ENCODE measurements at regions not wholly inside any gene's neighbourhood (a gene's known extent, or its start where the extent isn't known, plus 50 kb on each side); places are given as distances from the start of the nearest gene placed in this dataset.

- no peak for DNase-seq
- H3K4me3 ChIP-seq: no peak overlapping the region
- peaks cover 7% of the 10 kb centered on the region for H3K9me3 ChIP-seq
- H3K27me3 ChIP-seq: no peaks in the 10 kb centered on the region
- no peaks in the 10 kb centered on the region for H3K36me3 ChIP-seq
These were observed 125.6 kb upstream of the LPAR1 start for GRCh38 chr9:111163716-111164389.

- Histone ChIP-seq H3K27me3 (no peaks in the 10 kb centered on the region), H3K36me3 (no peaks in the 10 kb centered on the region), H3K9me3 (no peaks in the 10 kb centered on the region; the same call in 1 of the 2 replicates), H3K4me3 (no peak overlapping the region)
- DNase-seq: no peak
These were observed 123.8 kb upstream of the LPAR1 start for GRCh38 chr9:111162026-111162425.

DNA sequence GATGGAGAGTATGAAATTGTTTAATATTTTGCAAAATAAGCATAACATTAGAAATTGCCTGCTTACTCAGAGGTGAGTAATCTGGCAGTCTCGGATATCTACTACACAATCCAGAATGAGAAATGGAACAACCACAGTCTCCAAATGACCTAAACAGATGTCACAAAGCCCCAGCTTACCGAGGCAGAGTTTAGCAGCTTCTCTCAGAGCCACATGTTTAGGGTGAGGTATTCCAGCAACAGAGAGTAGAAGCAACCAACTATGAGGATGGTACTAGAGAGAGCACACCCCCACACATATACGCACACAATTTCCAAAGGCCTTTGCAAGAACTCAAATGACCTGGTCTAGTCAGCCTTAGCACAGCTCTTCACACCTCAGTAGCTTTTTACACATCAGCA lies 122.7 kb upstream of the LPAR1 start:
- Histone ChIP-seq H3K27me3 (no peaks in the 10 kb centered on the region), H3K4me3 (no peak overlapping the region)
- DNase-seq: peak; percentile 51

DNA sequence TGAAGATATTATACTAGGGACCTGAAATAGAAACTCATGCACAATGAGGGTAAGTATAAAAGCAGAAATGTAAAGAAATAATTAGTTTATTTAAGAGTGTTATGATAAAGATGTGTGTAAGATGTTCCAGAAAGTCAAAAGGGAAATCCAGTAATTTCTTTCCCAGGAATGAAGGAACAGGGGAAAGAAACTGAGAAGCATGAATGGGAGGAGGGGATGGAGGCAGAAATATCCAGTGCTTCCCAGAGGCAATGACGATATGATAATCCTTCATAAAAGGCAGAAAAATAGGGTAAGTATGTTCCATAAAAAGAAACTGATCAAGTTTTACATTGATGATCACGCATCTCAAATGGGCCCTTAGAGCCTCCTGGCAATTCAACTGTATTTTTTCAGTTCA lies 120.7 kb upstream of the LPAR1 start:
- H3K9me3 ChIP-seq: peaks cover 2% of the 10 kb centered on the region; the same call in 1 of the 2 replicates
- no peaks in the 10 kb centered on the region for H3K27me3 ChIP-seq
- DNase-seq: no peak
- no peak overlapping the region for H3K4me3 ChIP-seq
- H3K36me3 ChIP-seq: no peaks in the 10 kb centered on the region

More for the DNA sequence above, 122.7 kb upstream of the LPAR1 start:
- peaks cover 2% of the 10 kb centered on the region; the same call in 1 of the 2 replicates for H3K9me3 ChIP-seq
- H3K36me3 ChIP-seq: no peaks in the 10 kb centered on the region

DNA sequence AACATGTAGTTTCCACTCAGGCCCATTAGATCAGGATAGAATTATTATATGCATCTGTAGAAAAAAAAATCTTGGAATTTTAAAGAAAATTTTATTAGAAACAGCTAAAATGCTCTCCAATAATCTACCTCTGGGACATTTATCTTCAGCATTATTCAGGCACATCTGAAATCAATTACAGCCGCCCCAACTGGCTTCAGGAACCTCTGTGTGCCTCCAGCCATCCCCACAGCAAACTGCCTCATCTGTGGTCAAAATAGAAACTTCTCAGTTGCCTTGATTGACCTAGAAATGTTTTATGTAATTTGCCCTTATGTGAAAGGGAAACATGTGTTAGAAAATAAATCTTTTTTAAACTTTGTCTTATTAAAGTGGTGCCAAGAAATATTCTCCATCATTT lies 120.1 kb upstream of the LPAR1 start:
- no peak for DNase-seq
- peaks cover 2% of the 10 kb centered on the region; the same call in 1 of the 2 replicates for H3K9me3 ChIP-seq
- H3K27me3 ChIP-seq: no peaks in the 10 kb centered on the region
- no peaks in the 10 kb centered on the region for H3K36me3 ChIP-seq
- no peak overlapping the region for H3K4me3 ChIP-seq

GRCh38 chr9:111154081-111154562 lies 115.9 kb upstream of the LPAR1 start:
- Histone ChIP-seq H3K4me3 (no peak overlapping the region), H3K36me3 (no peaks in the 10 kb centered on the region), H3K27me3 (no peaks in the 10 kb centered on the region), H3K9me3 (peaks cover 2% of the 10 kb centered on the region; the same call in 1 of the 2 replicates)
- no peak for DNase-seq

- Histone ChIP-seq H3K4me3 (no peak overlapping the region), H3K27me3 (no peaks in the 10 kb centered on the region)
- no peak for DNase-seq
These were observed 114.5 kb upstream of the LPAR1 start for GRCh38 chr9:111152614-111153406.

DNA sequence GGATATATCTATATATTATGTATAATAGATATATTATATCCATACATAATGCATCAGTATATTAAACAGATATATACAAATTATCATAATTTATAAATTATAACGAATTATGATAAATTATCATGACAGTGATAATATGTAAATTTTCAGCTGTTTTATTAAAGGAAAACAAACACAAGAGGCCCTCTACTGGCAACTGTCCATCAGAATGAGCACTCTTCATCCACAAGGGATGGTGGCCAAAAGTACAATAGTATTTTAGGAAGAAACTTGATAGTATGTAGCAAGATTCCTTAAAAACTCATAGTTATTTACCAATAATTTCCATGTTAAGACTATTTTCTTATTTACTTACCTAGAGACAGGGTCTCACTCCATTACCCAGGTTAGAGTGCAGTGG lies 113.3 kb upstream of the LPAR1 start:
- DNase-seq: no peak
- Histone ChIP-seq H3K27me3 (no peaks in the 10 kb centered on the region), H3K9me3 (peaks cover 2% of the 10 kb centered on the region; the same call in 1 of the 2 replicates), H3K4me3 (no peak overlapping the region), H3K36me3 (no peaks in the 10 kb centered on the region)

More at GRCh38 chr9:111152614-111153406, 114.5 kb upstream of the LPAR1 start:
- no peaks in the 10 kb centered on the region for H3K36me3 ChIP-seq
- H3K9me3 ChIP-seq: peaks cover 2% of the 10 kb centered on the region; the same call in 1 of the 2 replicates

- Histone ChIP-seq H3K9me3 (no peaks in the 10 kb centered on the region), H3K36me3 (no peaks in the 10 kb centered on the region), H3K4me3 (no peak overlapping the region), H3K27me3 (no peaks in the 10 kb centered on the region)
- DNase-seq: no peak
These were observed 111.9 kb upstream of the LPAR1 start for GRCh38 chr9:111150181-111150580.

DNA sequence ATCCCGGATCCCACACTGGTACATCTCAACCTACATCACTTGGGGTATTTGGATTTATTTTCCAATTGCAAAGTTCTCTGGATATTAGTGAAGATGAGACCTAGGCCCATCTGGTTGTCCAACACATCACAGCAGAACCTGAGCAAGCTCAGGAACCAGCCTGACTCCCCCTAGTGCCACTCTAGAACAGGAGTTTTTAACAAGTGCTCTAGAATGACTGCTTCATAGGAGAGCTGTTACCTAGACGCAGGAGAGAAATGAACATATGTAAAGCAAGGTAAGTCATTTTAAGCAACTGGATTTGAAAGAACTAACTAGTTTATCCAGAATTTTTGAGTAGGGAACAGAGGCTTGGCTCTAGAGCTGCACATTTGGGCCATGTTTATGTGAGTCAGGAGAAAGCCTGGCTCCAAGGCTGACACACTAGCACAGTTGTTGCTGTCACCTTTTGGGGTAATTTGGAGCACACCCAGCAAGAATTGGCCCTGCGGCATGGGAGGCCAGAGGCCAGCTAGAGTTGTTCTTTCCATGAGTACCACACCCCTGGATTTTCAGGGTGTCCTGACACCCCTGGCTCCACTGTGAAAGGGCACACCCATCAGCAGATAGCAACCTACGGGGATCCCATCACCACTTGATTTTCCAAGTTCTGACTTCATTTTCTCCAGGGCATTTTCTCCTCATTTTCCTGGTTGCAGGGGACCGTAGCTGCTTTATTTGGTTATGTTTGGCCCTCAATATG lies 110.9 kb upstream of the LPAR1 start:
- no peaks in the 10 kb centered on the region for H3K36me3 ChIP-seq
- DNase-seq: peak; percentile 22

GRCh38 chr9:111148052-111149017 lies 110.1 kb upstream of the LPAR1 start:
- H3K9me3 ChIP-seq: no peaks in the 10 kb centered on the region
- H3K36me3 ChIP-seq: no peaks in the 10 kb centered on the region
- no peaks in the 10 kb centered on the region for H3K27me3 ChIP-seq
- no peak for DNase-seq
- H3K4me3 ChIP-seq: no peak overlapping the region

More for the DNA sequence above, 110.9 kb upstream of the LPAR1 start:
- Histone ChIP-seq H3K27me3 (no peaks in the 10 kb centered on the region), H3K9me3 (no peaks in the 10 kb centered on the region), H3K4me3 (no peak overlapping the region)

- Histone ChIP-seq H3K36me3 (no peaks in the 10 kb centered on the region), H3K27me3 (no peaks in the 10 kb centered on the region), H3K4me3 (no peak overlapping the region), H3K9me3 (no peaks in the 10 kb centered on the region)
- DNase-seq: no peak
These were observed 108.8 kb upstream of the LPAR1 start for GRCh38 chr9:111147041-111147440.

GRCh38 chr9:111144741-111145140 lies 106.5 kb upstream of the LPAR1 start:
- H3K4me3 ChIP-seq: no peak overlapping the region
- H3K9me3 ChIP-seq: no peaks in the 10 kb centered on the region
- no peaks in the 10 kb centered on the region for H3K27me3 ChIP-seq
- no peak for DNase-seq
- no peaks in the 10 kb centered on the region for H3K36me3 ChIP-seq

GRCh38 chr9:111136180-111136579 lies 97.9 kb upstream of the LPAR1 start:
- Histone ChIP-seq H3K9me3 (no peaks in the 10 kb centered on the region; the same call in 1 of the 2 replicates), H3K4me3 (no peak overlapping the region), H3K27me3 (no peaks in the 10 kb centered on the region), H3K36me3 (no peaks in the 10 kb centered on the region)
- DNase-seq: no peak

- no peak overlapping the region for H3K4me3 ChIP-seq
- no peaks in the 10 kb centered on the region for H3K36me3 ChIP-seq
- no peak for DNase-seq
These were observed 92.9 kb upstream of the LPAR1 start for GRCh38 chr9:111131211-111131610.

DNA sequence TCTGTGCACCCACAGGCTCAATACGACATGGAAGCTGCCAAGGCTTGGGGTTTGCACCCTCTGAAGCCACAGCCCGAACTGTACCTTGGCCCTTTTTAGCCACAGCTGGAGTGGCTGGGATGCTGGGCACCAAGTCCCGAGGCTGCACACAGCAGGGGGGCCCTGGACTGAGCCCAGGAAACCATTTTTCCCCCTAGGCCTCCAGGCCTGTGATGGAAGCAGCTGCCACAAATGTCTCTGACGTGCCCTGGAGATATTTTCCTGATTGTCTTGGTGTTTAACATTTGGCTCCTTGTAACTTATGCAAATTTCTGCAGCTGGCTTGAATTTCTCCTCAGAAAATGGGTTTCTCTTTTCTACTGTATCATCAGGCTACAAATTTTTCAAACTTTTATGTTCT lies 82.3 kb upstream of the LPAR1 start:
- H3K36me3 ChIP-seq: no peaks in the 10 kb centered on the region; the same call in 1 of the 2 replicates
- no peaks in the 10 kb centered on the region for H3K27me3 ChIP-seq
- H3K9me3 ChIP-seq: peaks cover 10% of the 10 kb centered on the region
- DNase-seq: no peak
- no peak overlapping the region for H3K4me3 ChIP-seq

More at GRCh38 chr9:111131211-111131610, 92.9 kb upstream of the LPAR1 start:
- no peaks in the 10 kb centered on the region for H3K27me3 ChIP-seq
- no peaks in the 10 kb centered on the region; the same call in 1 of the 2 replicates for H3K9me3 ChIP-seq

Data from MG63 (cell line).